ENCODE measurements at regions not wholly inside any gene's neighbourhood (a gene's known extent, or its start where the extent isn't known, plus 50 kb on each side); places are given as distances from the start of the nearest gene placed in this dataset.

- TF ChIP-seq CTCF (IDR thresholded peaks at IDR 0.05), result no peak
- 51 to 70% methylated on average over 1 of the region's 1 CpG for WGBS, 2 donors
- DNase-seq, result no peak
- no peak for FAIRE-seq
- H3K36me3 ChIP-seq, result no peaks in the 10 kb centered on the region
- H3K27ac ChIP-seq, result no peak overlapping the region
- H3K9me3 ChIP-seq, result no peaks in the 10 kb centered on the region
- ATAC-seq, result no peak
- no peaks in the 10 kb centered on the region for H3K27me3 ChIP-seq
- no peak overlapping the region for H3K4me3 ChIP-seq
- no peaks in the 10 kb centered on the region for H3K4me1 ChIP-seq
- intact Hi-C loops (cut with DNase I), result no loop called here
Observed at GRCh38 chr3:1883534-1883933, 215.1 kb upstream of the CNTN4 start.

- no peaks in the 10 kb centered on the region for H3K4me1 ChIP-seq
- intact Hi-C loops (cut with DNase I), result no loop called here
- no peaks in the 10 kb centered on the region for H3K36me3 ChIP-seq
- 40% methylated on average over 2 of the region's 2 CpGs for WGBS, 2 donors
- no peaks in the 10 kb centered on the region for H3K9me3 ChIP-seq
- no peak overlapping the region for H3K4me3 ChIP-seq
- TF ChIP-seq CTCF (IDR thresholded peaks at IDR 0.05), result no peak
- FAIRE-seq (no peak), ATAC-seq (no peak), DNase-seq (no peak)
- no peak overlapping the region for H3K27ac ChIP-seq
- H3K27me3 ChIP-seq, result no peaks in the 10 kb centered on the region
Observed at GRCh38 chr3:1892459-1892858, 206.2 kb upstream of the CNTN4 start.

- no peak overlapping the region for H3K4me3 ChIP-seq
- H3K9me3 ChIP-seq, result no peaks in the 10 kb centered on the region
- no peak for ATAC-seq
- FAIRE-seq, result no peak
- H3K4me1 ChIP-seq, result no peaks in the 10 kb centered on the region
- intact Hi-C loops (cut with DNase I), result no loop called here
- no peaks in the 10 kb centered on the region for H3K27me3 ChIP-seq
- no peaks in the 10 kb centered on the region for H3K36me3 ChIP-seq
- DNase-seq, result no peak
- H3K27ac ChIP-seq, result no peak overlapping the region
- WGBS, 2 donors, result 49 to 66% methylated on average over 4 of the region's 4 CpGs
- TF ChIP-seq CTCF (IDR thresholded peaks at IDR 0.05), result no peak
Observed at GRCh38 chr3:1902416-1902815, 196.2 kb upstream of the CNTN4 start.

GRCh38 chr3:1903111-1903510 is 195.6 kb upstream of the CNTN4 start:
- no peak for TF ChIP-seq CTCF (IDR thresholded peaks at IDR 0.05)
- Histone ChIP-seq H3K9me3 (no peaks in the 10 kb centered on the region), H3K27me3 (no peaks in the 10 kb centered on the region), H3K4me1 (no peaks in the 10 kb centered on the region), H3K4me3 (no peak overlapping the region), H3K36me3 (no peaks in the 10 kb centered on the region), H3K27ac (no peak overlapping the region)
- no peak for DNase-seq
- no peak for ATAC-seq
- intact Hi-C loops (cut with DNase I), result no loop called here
- FAIRE-seq, result no peak
- WGBS, 2 donors, result 47 to 51% methylated on average over 3 of the region's 3 CpGs

- intact Hi-C loops (cut with DNase I), result no loop called here
- no peak for FAIRE-seq
- Histone ChIP-seq H3K4me1 (no peaks in the 10 kb centered on the region), H3K36me3 (no peaks in the 10 kb centered on the region), H3K4me3 (no peak overlapping the region), H3K9me3 (no peaks in the 10 kb centered on the region), H3K27ac (no peak overlapping the region), H3K27me3 (no peaks in the 10 kb centered on the region)
- no peak for TF ChIP-seq CTCF (IDR thresholded peaks at IDR 0.05)
- WGBS, 2 donors, result 39 to 62% methylated on average over 2 of the region's 2 CpGs
- no peak for DNase-seq
- no peak for ATAC-seq
Observed at GRCh38 chr3:1907911-1908310, 190.8 kb upstream of the CNTN4 start.
